Right lung (tissue), 2 donors: ENCODE measurements at regions not wholly inside any gene's neighbourhood (a gene's known extent, or its start where the extent isn't known, plus 50 kb on each side); places are given as distances from the start of the nearest gene placed in this dataset.

Experiments
- DNase-seq, 2 donors: peaks; one replicate each; pipeline ENCODE4 v3.0.0-alpha.2; 2013

DNA sequence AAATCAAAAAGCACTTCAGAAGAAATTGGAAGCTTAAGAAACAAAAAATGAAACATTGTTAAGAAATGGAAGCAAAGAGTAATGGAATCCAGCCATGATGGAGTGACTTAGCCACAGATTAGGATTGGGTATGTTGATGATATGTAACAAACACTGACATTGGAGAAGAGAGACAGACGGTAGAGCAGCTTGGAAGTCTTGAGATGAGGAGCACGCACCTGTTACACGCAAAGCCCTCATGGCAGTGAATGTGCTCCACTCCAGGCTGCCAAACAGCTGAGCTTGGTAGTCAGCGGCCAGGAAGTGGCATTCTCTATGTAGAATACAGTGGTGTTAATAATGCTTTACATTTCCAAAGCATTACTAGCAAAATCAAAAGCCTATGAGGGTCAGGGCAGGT, 56.9 kb upstream of the GPRIN3 start:
- DNase-seq = no peak

DNA sequence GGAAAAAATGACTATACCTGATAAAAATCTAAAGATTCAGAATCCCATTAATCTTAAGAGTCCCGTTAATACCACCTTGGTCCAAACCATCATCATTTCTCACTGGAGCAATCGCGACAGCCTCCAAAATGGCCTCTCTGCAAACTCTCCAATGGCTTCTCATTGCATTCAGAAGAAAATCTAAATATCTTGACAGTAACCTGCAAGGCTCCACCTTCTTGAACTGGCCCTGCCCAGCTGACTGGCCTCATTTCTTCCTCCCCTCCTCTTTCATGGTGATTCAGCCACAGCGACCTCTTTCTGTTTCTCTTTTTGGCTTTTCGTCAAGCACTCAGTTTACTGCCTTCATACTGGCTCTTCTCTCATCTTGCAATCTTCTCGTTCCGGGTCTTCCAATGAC, 56.2 kb upstream of the GPRIN3 start:
- DNase-seq = no peak

DNA sequence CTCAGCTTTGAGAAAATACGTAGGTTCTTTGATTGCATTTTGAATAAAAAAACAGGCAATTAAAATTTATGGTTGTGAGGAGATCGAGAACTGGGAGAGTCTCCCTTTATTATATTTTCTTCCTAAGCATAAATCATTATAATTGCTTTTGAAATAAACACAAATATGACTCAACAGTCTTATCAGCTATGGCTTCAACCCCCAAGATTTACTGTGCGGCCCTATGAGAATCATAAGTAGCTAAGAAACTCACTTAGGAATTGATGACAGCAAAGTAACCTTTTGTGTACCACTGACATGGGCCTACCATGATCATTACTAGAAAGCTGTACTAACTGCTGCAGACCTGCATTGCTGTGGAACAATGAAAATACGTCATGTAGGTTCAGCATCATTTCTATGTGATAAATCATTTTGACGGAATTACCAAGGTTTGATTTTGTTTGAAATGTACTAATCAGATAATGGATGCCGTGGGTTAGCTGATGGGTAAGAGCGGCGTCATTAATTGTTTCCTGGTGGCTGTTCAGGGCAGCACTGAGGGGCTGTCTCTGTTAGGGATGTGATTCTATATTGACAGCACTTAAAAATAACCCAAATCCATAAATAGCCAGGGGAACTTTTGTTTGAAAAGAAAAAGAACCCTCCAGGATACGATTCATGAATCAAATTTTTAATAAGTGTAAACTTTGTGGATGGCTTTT, 51.5 kb upstream of the GPRIN3 start:
- DNase-seq = no peak

DNA sequence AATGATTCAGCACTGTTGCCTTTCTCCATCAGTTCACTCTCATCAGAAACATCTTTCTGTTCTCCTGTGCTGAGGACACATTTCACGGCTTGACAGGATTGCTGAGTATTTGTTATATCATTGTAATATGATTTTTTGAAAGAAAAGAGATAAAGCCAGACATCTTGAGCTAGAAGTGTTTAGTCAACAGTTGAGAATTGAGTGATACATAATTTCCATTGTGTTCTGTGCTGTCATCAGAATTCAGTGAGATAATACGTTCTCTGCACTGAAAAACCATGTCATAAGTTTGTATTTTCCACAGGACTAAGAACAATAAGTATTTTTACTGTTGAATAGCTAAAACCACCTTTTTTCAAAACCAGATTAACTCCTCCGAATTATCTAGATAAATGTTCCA, 50.2 kb upstream of the GPRIN3 start:
- DNase-seq = no peak
